Left lung (tissue), 4 donors: ENCODE measurements at regions not wholly inside any gene's neighbourhood (a gene's known extent, or its start where the extent isn't known, plus 50 kb on each side); places are given as distances from the start of the nearest gene placed in this dataset.
"Not testable (repeated sequence)": the region's sequence is repeated elsewhere in the genome, so short reads cannot be mapped to it uniquely, and the experiment has no call there.

Experiments used
- ATAC-seq: fragments of 200-7000 bp; cut with Tn5 transposase; one replicate; pipeline ENCODE4 v1.9.1; 2020; ENCODE audit warnings: moderate library complexity
- DNase-seq, 4 donors: peaks; one replicate each; pipeline ENCODE4 v3.0.0-alpha.2; 2013 to 2020
- H3K27ac ChIP-seq, 2 donors: fragments of 200-600 bp; sonication (generic) in 1 of 2; one replicate each; pipeline versions ENCODE4 v1.5.0 to v1.8.0; 2020 to 2021
- H3K27me3 ChIP-seq, 2 donors: fragments of 200-600 bp; sonication (generic) in 1 of 2; one replicate each; pipeline versions ENCODE4 v1.5.0 to v1.8.0; 2020 to 2021
- H3K36me3 ChIP-seq, 2 donors: fragments of 200-600 bp; sonication (generic) in 1 of 2; one replicate each; pipeline versions ENCODE4 v1.5.0 to v1.8.0; 2020 to 2021
- H3K4me1 ChIP-seq, 2 donors: fragments of 200-600 bp; one replicate each; pipeline ENCODE4 v1.8.0; 2021
- H3K4me3 ChIP-seq, 2 donors: fragments of 200-600 bp; sonication (generic) in 1 of 2; one replicate each; pipeline versions ENCODE4 v1.5.0 to v1.8.0; 2020 to 2021; ENCODE audit warnings: mild to moderate bottlenecking in 1 of 2
- H3K9me3 ChIP-seq, 2 donors: fragments of 200-600 bp; sonication (generic) in 1 of 2; one replicate each; pipeline versions ENCODE4 v1.5.0 to v1.8.0; 2020 to 2021
- intact Hi-C, 2 donors: fragments of 100-400 bp; cut with DNase I; formaldehyde crosslinking; loops; one replicate each; pipeline versions ENCODE4 v1.11.2 to v1.14.2; 2022
- TF ChIP-seq, protein P1 (sequence below), 2 donors: fragments of 200-600 bp; sonication (generic) in 1 of 2; IDR thresholded peaks; one replicate each; pipeline versions ENCODE4 v1.5.0 to v1.8.0; 2021; ENCODE audit warnings: antibody characterized with exemption in 2 of 2
- donor health status: DM: no; HTN: yes; CAD: no.
- donor health status: DM: no; HTN: no; CAD: no.

GRCh38 chr6:115750946-115751345 is 309.7 kb downstream of the FRK start:
- TF ChIP-seq, protein P1, sequence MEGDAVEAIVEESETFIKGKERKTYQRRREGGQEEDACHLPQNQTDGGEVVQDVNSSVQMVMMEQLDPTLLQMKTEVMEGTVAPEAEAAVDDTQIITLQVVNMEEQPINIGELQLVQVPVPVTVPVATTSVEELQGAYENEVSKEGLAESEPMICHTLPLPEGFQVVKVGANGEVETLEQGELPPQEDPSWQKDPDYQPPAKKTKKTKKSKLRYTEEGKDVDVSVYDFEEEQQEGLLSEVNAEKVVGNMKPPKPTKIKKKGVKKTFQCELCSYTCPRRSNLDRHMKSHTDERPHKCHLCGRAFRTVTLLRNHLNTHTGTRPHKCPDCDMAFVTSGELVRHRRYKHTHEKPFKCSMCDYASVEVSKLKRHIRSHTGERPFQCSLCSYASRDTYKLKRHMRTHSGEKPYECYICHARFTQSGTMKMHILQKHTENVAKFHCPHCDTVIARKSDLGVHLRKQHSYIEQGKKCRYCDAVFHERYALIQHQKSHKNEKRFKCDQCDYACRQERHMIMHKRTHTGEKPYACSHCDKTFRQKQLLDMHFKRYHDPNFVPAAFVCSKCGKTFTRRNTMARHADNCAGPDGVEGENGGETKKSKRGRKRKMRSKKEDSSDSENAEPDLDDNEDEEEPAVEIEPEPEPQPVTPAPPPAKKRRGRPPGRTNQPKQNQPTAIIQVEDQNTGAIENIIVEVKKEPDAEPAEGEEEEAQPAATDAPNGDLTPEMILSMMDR (IDR thresholded peaks at IDR 0.05) = no peak
- H3K4me3 ChIP-seq = no peak overlapping the region
- intact Hi-C loops = no loop called here
- ATAC-seq (no peak), DNase-seq (no peak)
- H3K36me3 ChIP-seq = no peaks in the 10 kb centered on the region
- H3K27me3 ChIP-seq = no peaks in the 10 kb centered on the region
- no peak overlapping the region for H3K27ac ChIP-seq
- H3K9me3 ChIP-seq = peaks cover 0 to 6% of the 10 kb centered on the region in 2 donors
- no peaks in the 10 kb centered on the region for H3K4me1 ChIP-seq

- Histone ChIP-seq H3K36me3 (no peaks in the 10 kb centered on the region), H3K4me1 (no peaks in the 10 kb centered on the region), H3K4me3 (no peak overlapping the region), H3K9me3 (peaks cover 0 to 10% of the 10 kb centered on the region in 2 donors), H3K27ac (no peak overlapping the region), H3K27me3 (no peaks in the 10 kb centered on the region)
- TF ChIP-seq, protein P1 (IDR thresholded peaks at IDR 0.05) = no peak
- DNase-seq (no peak), ATAC-seq (no peak)
- intact Hi-C loops = no loop called here
Observed at GRCh38 chr6:115750292-115750691, 310.4 kb downstream of the FRK start.

GRCh38 chr6:115747719-115748118 is 313.0 kb downstream of the FRK start:
- Histone ChIP-seq H3K4me3 (no peak overlapping the region), H3K27me3 (no peaks in the 10 kb centered on the region), H3K27ac (no peak overlapping the region), H3K4me1 (no peaks in the 10 kb centered on the region), H3K9me3 (peaks cover 0 to 10% of the 10 kb centered on the region in 2 donors), H3K36me3 (no peaks in the 10 kb centered on the region)
- intact Hi-C loops = no loop called here
- DNase-seq = no peak
- ATAC-seq = no peak
- TF ChIP-seq, protein P1 (IDR thresholded peaks at IDR 0.05) = no peak

- H3K27ac ChIP-seq, H3K36me3 ChIP-seq, DNase-seq, ATAC-seq, H3K27me3 ChIP-seq, intact Hi-C loops, H3K4me3 ChIP-seq, H3K4me1 ChIP-seq: not testable (repeated sequence)
- H3K9me3 ChIP-seq = peaks cover 0 to 14% of the 10 kb centered on the region in 2 donors
Observed at GRCh38 chr6:115746583-115746982, 314.1 kb downstream of the FRK start.

GRCh38 chr6:115740907-115741306 is 319.8 kb downstream of the FRK start:
- Histone ChIP-seq H3K4me1 (no peaks in the 10 kb centered on the region), H3K27me3 (no peaks in the 10 kb centered on the region), H3K9me3 (peaks cover 0 to 11% of the 10 kb centered on the region in 2 donors), H3K27ac (no peak overlapping the region), H3K36me3 (no peaks in the 10 kb centered on the region), H3K4me3 (no peak overlapping the region)
- DNase-seq = no peak
- ATAC-seq = no peak
- intact Hi-C loops = no loop called here
- TF ChIP-seq, protein P1 (IDR thresholded peaks at IDR 0.05) = no peak

GRCh38 chr6:115735610-115736009 is 325.1 kb downstream of the FRK start:
- intact Hi-C loops = no loop called here
- DNase-seq (no peak), ATAC-seq (no peak)

More at GRCh38 chr6:115735610-115736009, 325.1 kb downstream of the FRK start:
- Histone ChIP-seq H3K36me3 (no peaks in the 10 kb centered on the region), H3K27ac (no peak overlapping the region), H3K27me3 (no peaks in the 10 kb centered on the region), H3K9me3 (peaks cover 0 to 7% of the 10 kb centered on the region in 2 donors), H3K4me3 (no peak overlapping the region), H3K4me1 (no peaks in the 10 kb centered on the region)
- TF ChIP-seq, protein P1 (IDR thresholded peaks at IDR 0.05) = no peak
